ENCODE measurements at regions not wholly inside any gene's neighbourhood (a gene's known extent, or its start where the extent isn't known, plus 50 kb on each side); places are given as distances from the start of the nearest gene placed in this dataset.

DNA sequence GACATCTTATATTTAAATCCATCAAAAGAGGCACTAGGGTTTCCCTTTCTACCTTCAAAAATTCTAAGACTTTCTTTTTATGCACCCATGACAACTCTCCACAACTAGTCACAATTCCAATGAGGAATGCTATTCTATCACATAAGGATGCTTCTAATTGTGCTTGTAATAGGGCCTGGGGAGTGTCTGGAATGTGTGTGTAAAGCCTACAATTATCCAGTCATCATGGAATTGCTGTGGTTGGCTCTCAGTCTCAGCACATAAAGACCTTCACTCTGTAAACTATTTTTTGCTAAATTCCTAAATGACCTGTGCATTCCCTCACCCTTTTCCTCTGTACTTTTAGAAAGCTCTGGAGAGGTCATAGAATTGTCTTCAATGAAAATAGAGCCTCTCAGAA is 86.7 kb downstream of the EPDR1 start:
- TF ChIP-seq YY1 (tag by site-specific recombination; IDR thresholded peaks at IDR 0.05) (no peak), YY2 (tag by site-specific recombination; IDR thresholded peaks at IDR 0.05) (no peak), ZNF274 (IDR thresholded peaks at IDR 0.05; ENCODE audit: low read length) (no peak), ZNF274 (tag by site-specific recombination; IDR thresholded peaks at IDR 0.05; ENCODE audit: borderline replicate concordance) (no peak), ZNF121 (tag by site-specific recombination; IDR thresholded peaks at IDR 0.05) (no peak), ZNF133 (tag by site-specific recombination; IDR thresholded peaks at IDR 0.05) (no peak), GLI4 (tag by site-specific recombination; IDR thresholded peaks at IDR 0.05) (no peak), ZNF777 (tag by site-specific recombination; IDR thresholded peaks at IDR 0.05; ENCODE audit: borderline replicate concordance) (no peak), ZIC2 (tag by site-specific recombination; IDR thresholded peaks at IDR 0.05) (no peak)
- TF ChIP-seq, protein P1, sequence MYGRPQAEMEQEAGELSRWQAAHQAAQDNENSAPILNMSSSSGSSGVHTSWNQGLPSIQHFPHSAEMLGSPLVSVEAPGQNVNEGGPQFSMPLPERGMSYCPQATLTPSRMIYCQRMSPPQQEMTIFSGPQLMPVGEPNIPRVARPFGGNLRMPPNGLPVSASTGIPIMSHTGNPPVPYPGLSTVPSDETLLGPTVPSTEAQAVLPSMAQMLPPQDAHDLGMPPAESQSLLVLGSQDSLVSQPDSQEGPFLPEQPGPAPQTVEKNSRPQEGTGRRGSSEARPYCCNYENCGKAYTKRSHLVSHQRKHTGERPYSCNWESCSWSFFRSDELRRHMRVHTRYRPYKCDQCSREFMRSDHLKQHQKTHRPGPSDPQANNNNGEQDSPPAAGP (tag by site-specific recombination; IDR thresholded peaks at IDR 0.05) = no peak
- TF ChIP-seq, protein P2, sequence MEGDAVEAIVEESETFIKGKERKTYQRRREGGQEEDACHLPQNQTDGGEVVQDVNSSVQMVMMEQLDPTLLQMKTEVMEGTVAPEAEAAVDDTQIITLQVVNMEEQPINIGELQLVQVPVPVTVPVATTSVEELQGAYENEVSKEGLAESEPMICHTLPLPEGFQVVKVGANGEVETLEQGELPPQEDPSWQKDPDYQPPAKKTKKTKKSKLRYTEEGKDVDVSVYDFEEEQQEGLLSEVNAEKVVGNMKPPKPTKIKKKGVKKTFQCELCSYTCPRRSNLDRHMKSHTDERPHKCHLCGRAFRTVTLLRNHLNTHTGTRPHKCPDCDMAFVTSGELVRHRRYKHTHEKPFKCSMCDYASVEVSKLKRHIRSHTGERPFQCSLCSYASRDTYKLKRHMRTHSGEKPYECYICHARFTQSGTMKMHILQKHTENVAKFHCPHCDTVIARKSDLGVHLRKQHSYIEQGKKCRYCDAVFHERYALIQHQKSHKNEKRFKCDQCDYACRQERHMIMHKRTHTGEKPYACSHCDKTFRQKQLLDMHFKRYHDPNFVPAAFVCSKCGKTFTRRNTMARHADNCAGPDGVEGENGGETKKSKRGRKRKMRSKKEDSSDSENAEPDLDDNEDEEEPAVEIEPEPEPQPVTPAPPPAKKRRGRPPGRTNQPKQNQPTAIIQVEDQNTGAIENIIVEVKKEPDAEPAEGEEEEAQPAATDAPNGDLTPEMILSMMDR (tag by site-specific recombination; IDR thresholded peaks at IDR 0.05) = no peak
- TF ChIP-seq, protein P3, sequence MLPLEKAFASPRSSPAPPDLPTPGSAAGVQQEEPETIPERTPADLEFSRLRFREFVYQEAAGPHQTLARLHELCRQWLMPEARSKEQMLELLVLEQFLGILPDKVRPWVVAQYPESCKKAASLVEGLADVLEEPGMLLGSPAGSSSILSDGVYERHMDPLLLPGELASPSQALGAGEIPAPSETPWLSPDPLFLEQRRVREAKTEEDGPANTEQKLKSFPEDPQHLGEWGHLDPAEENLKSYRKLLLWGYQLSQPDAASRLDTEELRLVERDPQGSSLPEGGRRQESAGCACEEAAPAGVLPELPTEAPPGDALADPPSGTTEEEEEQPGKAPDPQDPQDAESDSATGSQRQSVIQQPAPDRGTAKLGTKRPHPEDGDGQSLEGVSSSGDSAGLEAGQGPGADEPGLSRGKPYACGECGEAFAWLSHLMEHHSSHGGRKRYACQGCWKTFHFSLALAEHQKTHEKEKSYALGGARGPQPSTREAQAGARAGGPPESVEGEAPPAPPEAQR (tag by site-specific recombination; IDR thresholded peaks at IDR 0.05) = no peak

Measured in HEK293 (cell line).